NCI-H1092 treated with DMSO at 0.1 percent for 48 hours (cell line): ENCODE measurements at regions not wholly inside any gene's neighbourhood (a gene's known extent, or its start where the extent isn't known, plus 50 kb on each side); places are given as distances from the start of the nearest gene placed in this dataset.
A peak's percentile ranks its signal among the peaks of the same experiment; 100 is the strongest.
"Not testable (repeated sequence)": the region's sequence is repeated elsewhere in the genome, so short reads cannot be mapped to it uniquely, and the experiment has no call there.

Experiments
- DNase-seq: peaks from one replicate; lab custom pipeline; 2025; lab: John Stamatoyannopoulos, UW

GRCh38 chr6:103893141-103893581, 966.6 kb downstream of the HACE1 start:
- no peak for DNase-seq

- no peak for DNase-seq
These were observed 972.8 kb downstream of the HACE1 start for GRCh38 chr6:103886951-103887350.

- no peak for DNase-seq
These were observed 974.3 kb downstream of the HACE1 start for GRCh38 chr6:103885446-103885845.

GRCh38 chr6:103879800-103880199, 979.9 kb downstream of the HACE1 start:
- DNase-seq, result no peak

- DNase-seq, result no peak
These were observed 984.5 kb downstream of the HACE1 start for GRCh38 chr6:103875221-103875620.

- DNase-seq, result no peak
These were observed 985.1 kb downstream of the HACE1 start for GRCh38 chr6:103874575-103874974.

- no peak for DNase-seq
These were observed 987.0 kb downstream of the HACE1 start for GRCh38 chr6:103872678-103873077.

- DNase-seq, result peak; percentile 45
These were observed 987.5 kb downstream of the HACE1 start for GRCh38 chr6:103872233-103872632.

GRCh38 chr6:103870970-103871369, 988.7 kb downstream of the HACE1 start:
- DNase-seq, result no peak

- DNase-seq, result no peak
These were observed 997.4 kb downstream of the HACE1 start for GRCh38 chr6:103862297-103862696.

GRCh38 chr6:103858003-103858402, 1001.7 kb downstream of the HACE1 start:
- no peak for DNase-seq

- no peak for DNase-seq
These were observed 1004.0 kb downstream of the HACE1 start for GRCh38 chr6:103855750-103856149.

- no peak for DNase-seq
These were observed 1005.7 kb downstream of the HACE1 start for GRCh38 chr6:103854059-103854458.

- no peak for DNase-seq
These were observed 1021.3 kb downstream of the HACE1 start for GRCh38 chr6:103838457-103838856.

GRCh38 chr6:103826209-103826608, 1033.5 kb downstream of the HACE1 start:
- DNase-seq, result no peak

GRCh38 chr6:103820148-103820547, 1039.6 kb downstream of the HACE1 start:
- no peak for DNase-seq

- DNase-seq, result no peak
These were observed 1040.2 kb downstream of the HACE1 start for GRCh38 chr6:103819509-103819908.

GRCh38 chr6:103812970-103813369, 1046.7 kb downstream of the HACE1 start:
- no peak for DNase-seq

GRCh38 chr6:103801901-103802479, 1057.7 kb downstream of the HACE1 start:
- not testable (repeated sequence) for DNase-seq

GRCh38 chr6:103799971-103800670, 1059.6 kb downstream of the HACE1 start:
- DNase-seq, result no peak

GRCh38 chr6:103798166-103798565, 1061.6 kb downstream of the HACE1 start:
- DNase-seq, result no peak

GRCh38 chr6:103797738-103798137, 1062.0 kb downstream of the HACE1 start:
- peak; percentile 31 for DNase-seq

GRCh38 chr6:103791458-103791857, 1068.3 kb downstream of the HACE1 start:
- DNase-seq, result no peak

GRCh38 chr6:103784117-103784516, 1075.6 kb downstream of the HACE1 start:
- no peak for DNase-seq
